ENCODE measurements at regions not wholly inside any gene's neighbourhood (a gene's known extent, or its start where the extent isn't known, plus 50 kb on each side); places are given as distances from the start of the nearest gene placed in this dataset.
"Not testable (repeated sequence)": the region's sequence is repeated elsewhere in the genome, so short reads cannot be mapped to it uniquely, and the experiment has no call there.

DNA sequence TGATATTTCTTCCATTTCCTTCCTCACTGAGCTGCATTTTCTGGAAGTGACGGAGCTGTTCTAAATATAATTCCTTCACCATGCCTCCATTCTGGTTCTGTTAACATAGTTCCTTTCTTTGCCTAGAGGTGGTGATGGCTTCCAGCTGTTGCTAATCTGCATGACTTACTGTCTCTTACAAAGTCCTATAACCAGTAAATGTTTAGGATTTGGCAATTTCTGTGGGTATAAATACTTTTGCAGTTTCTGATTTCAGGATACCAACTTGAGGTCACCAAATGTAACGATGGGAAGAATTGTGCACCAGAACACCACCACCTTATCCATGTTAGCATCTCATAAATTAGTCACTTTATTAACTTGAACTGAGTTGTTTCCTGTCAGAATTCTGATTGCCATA lies 101.7 kb upstream of the FN1 start:
- DNase-seq (ENCODE audit: low read depth in 2 of 2), result no peak

GRCh38 chr2:215536510-215536909 lies 100.6 kb upstream of the FN1 start:
- no peak for DNase-seq (ENCODE audit: low read depth in 2 of 2)

GRCh38 chr2:215535741-215536140 lies 99.9 kb upstream of the FN1 start:
- DNase-seq (ENCODE audit: low read depth in 2 of 2), result no peak

- DNase-seq (ENCODE audit: low read depth in 2 of 2), result no peak
Observed at GRCh38 chr2:215535125-215535668, 99.3 kb upstream of the FN1 start.

- not testable (repeated sequence) for DNase-seq (ENCODE audit: low read depth in 2 of 2)
Observed at GRCh38 chr2:215533716-215534115, 97.8 kb upstream of the FN1 start.

GRCh38 chr2:215532844-215533243 lies 97.0 kb upstream of the FN1 start:
- DNase-seq (ENCODE audit: low read depth in 2 of 2), result no peak

GRCh38 chr2:215531284-215531683 lies 95.4 kb upstream of the FN1 start:
- DNase-seq (ENCODE audit: low read depth in 2 of 2), result no peak

DNA sequence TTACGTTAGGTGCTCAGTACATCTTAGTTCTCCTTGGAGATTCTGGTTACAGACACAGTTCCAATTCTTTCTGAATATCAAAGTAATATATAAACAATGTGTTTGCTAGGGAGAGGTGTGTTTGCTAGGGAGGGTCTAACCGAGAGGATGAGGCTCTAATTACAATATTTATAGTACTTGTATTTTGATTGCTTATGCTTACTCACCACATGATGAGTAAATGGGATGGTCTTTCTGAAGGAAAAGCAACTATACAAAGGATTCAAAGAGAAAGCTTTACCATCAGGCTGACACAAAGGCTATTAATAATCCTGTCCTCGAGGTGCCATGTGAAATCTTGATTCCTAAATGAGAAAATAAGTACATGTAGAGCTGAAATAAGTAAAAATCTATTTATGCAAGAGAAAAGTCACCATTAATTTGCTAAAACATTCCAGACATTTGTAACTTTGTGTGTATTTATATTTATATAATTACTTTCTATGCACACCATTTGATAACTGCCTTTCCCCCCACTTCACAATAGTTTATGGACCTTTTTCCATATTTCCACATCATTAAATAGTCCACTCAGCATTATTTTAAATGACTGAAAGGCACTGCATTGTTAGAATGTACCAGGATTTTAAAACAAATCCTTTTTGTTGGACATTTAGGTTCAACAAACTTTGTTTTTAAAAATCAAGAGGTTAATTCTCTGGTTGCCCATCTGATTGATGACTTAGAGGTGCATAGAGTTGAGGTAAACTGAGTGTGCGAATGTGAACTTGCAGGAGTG lies 94.5 kb upstream of the FN1 start:
- DNase-seq (ENCODE audit: low read depth in 2 of 2), result no peak

- DNase-seq (ENCODE audit: low read depth in 2 of 2), result no peak
Observed at GRCh38 chr2:215529271-215529670, 93.4 kb upstream of the FN1 start.

DNA sequence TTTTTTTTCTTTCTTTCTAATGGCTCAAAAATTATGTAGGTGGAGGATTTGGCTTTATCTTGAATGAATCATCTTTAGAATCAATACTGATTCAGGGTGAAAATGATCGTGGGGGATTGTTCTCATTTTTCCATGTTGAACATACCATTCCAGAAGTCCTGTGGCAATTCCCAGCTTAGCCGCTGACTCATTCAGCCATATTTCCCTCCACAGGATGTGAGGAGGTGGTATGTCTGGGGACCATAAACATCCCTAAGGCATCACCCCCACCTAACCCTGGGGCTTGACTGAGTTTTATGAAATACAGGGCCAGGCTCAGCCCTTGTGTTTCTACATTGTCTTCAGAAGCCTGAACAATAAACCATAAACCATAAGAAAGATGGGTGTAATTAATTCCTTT lies 92.7 kb upstream of the FN1 start:
- no peak for DNase-seq (ENCODE audit: low read depth in 2 of 2)

DNA sequence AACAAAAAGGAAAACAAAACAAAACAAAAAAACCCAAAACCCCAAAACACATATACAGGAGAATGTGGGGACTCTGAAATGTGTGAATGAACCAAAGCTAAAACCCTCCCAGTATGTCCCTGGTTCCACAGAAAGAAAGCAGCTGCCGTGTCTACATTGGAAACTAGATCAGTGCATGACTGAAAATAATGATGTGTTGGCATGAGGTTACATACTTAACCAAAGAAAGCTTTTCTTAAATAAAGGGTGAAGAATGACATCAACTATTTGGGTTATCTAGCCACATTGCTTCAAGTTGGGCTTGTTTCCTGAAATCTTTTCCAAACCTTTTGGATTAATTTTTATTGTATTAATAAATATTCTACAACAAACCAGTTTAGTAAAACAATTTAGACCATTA lies 91.9 kb upstream of the FN1 start:
- no peak for DNase-seq (ENCODE audit: low read depth in 2 of 2)

DNA sequence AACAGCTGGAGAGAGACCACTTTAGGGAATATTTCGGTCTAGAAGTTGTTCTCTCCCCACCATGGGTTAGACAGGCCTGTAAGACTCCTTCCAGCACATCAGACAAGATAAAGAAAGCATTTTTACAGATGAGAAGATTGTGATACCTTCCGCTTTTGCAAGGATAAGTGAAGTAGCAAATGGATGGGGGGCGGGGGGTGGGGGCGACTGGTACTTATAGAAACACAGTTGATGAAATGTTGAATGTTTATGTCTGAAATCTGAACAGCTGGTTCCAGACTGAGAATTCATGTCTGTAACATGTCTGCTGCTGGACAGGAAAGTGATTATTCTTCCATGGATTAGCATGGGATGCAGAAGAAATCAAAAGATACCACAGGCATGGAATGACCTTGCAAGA lies 90.5 kb upstream of the FN1 start:
- DNase-seq (ENCODE audit: low read depth in 2 of 2), result no peak

DNA sequence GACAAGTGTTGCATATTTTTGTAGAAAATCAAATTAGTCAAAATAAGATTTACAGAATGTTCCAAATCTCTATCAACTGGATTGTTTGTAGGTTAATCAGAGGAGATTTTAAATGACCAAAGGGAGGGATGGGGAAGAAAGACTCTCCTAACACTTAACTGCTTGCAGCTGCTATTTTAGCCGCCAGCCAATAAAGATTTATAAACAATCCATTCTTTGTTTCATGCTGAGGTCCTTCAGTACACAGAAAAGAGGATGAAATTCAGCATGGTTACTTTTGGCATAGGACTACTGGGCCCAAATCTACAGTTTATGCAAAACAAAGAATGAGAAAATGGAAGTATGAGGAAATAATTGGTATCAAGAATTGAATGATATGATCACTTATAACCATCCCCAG lies 86.4 kb upstream of the FN1 start:
- no peak for DNase-seq (ENCODE audit: low read depth in 2 of 2)

DNA sequence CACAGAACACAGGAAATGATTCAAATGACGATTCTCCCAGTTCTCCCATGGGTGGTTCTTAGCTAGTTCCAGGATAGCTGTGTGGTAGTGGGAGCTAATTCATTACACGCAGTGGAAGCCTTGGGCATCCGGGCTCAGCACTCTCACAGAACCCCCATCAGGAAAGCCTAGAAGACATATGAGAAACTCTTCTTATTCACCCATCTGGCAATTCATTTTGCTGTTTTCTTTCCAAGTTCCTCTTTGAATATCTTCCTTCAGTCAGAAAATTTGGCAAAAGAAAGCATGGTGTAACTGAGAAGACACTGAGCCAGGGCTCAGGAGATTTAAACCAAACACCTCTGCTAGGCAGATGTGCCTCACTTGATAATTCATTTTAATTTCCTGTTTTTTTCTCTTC lies 85.2 kb upstream of the FN1 start:
- DNase-seq (ENCODE audit: low read depth in 2 of 2), result no peak

- no peak for DNase-seq (ENCODE audit: low read depth in 2 of 2)
Observed at GRCh38 chr2:215517391-215517790, 81.5 kb upstream of the FN1 start.

- no peak for DNase-seq (ENCODE audit: low read depth in 2 of 2)
Observed at GRCh38 chr2:215514516-215514915, 78.6 kb upstream of the FN1 start.

DNA sequence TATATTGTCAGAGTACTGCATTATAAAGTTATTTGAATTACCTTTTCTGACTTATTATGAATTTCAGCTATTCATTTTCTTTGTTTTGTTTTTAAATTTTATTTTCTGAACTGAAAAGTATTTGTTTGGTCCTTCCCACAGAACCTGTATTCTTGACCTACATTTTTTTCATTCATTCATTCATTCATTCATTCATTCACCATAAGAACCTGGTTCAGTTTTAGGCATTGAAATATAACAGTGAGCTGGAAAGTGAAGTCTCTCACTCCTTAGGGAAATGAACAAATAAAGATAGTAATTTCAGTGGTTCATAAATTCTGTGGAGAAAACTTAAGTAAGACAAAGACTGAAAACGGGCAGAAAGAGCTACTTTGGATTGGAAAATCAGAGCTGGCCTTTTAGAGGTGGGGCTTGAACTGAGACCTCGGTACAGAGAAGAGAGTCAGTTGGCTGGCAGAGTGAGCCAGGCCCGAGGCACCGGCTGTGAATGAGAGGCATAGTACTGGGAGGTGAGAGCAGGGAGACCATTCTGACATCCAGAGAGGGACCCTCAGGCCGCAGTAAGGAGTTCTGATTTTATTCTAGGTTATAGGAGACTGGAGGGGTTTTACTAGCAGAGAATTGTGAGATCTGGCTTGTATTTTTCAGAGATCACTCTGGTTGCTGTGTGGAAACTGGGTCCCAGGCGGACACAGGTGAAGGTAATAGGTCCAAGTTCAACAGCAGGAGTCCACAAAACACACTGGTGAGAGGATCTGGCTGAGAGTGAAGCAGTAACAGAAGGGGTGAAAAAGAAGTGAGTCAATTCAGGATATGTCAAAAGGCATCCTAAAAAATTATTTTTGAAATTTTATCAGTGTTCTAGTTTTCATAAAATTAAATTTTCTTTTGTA lies 75.8 kb upstream of the FN1 start:
- DNase-seq (ENCODE audit: low read depth in 2 of 2), result no peak

DNA sequence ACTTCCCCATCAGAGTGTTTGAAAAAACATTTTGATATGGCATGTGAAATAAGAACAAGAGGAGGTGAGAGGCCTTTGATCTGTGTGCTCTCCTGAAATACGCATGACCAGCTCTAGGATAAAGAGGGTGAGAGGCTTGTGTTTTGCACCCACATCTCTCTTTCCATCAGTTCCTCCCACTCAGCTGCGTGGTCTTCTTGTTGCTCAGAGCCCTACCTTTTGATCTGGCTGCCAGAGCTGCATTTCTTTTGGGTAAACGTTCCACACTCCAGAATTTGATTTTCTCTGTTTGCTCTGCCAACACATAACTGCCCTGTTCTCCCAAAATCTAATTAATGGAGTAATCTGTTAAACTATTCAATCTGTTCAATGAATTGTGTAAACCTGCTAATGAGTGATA lies 72.0 kb upstream of the FN1 start:
- no peak for DNase-seq (ENCODE audit: low read depth in 2 of 2)

DNA sequence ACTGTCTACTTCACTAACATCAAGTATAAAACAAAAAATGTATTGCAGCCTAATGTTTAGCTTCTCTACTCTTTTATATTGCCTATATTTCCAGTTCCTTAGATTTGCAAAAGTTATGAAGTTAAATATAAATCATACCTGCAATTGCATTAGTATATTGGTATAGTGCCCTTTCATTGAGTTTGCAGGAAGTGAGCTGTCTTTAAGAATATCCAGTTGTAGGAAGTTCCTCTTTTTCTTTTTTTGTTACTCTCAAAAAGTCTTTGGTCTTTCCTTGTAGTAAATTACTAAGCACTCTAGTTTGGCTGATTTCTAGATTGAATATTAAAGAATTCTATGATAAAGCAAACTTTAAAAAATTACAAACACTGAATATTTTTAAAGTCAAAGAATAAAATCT lies 71.3 kb upstream of the FN1 start:
- DNase-seq (ENCODE audit: low read depth in 2 of 2), result no peak

- DNase-seq (ENCODE audit: low read depth in 2 of 2), result no peak
Observed at GRCh38 chr2:215506604-215506990, 70.7 kb upstream of the FN1 start.

DNA sequence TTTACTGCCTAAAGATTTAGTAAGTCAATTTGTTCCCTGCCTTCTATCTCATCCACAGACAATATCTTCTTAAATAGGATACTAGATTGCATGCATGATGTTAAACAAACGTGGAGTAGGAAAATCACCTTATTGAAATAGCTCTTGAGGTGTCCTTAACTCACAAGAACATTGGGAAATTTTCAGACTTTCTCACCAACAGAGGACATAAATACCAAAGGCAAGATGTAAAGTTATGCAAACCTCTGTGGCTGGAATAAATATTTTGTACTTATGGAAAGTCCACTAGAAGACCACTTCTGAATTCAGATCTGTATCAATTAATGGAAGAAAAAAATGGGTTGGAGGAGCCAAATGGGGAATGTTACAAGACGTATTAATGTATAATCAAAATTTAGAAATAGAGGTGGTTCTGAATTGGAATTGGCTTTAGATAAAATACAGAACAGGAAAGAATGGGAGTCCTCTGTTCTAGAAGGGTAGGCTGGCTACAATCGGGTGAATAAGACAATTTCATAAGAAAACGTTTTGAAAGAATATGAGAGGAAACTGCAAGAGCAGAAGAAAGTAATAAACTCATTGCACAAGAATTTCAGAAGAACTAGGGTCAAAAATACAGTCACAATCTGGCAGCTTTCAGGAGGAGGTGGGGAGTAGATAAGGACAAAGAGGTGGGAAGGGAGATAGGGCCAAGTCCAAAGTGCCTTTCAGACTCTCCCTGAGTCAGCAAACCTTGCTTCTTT lies 69.3 kb upstream of the FN1 start:
- DNase-seq (ENCODE audit: low read depth in 2 of 2), result no peak

DNA sequence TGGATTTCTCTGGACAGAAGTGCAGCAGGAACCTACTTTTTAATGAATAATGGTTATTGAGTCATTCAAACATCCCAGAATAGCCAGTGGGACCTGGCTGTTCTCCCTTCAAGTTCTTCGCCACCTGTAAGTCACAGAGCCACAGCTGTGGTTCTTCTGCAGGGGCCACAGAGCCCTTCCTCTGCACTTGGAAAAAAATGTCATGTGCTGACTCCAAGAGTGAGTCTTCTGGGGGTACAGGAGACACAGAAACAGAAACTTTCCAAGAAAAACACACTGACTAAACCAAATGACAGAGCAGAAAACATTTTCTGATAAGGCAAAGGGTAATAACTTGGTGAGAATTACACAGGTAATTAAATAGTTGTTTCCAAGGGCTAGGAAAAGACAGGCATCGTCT lies 68.7 kb upstream of the FN1 start:
- no peak for DNase-seq (ENCODE audit: low read depth in 2 of 2)

Measured in stimulated activated CD4-positive, alpha-beta T cell treated with anti-CD3 and anti-CD28 coated beads, Interleukin-4, amount 100 ng/mL, for 48 hours (primary cell).